Mesenchymal stem cell (in vitro differentiated cells and primary cell): ENCODE measurements at regions not wholly inside any gene's neighbourhood (a gene's known extent, or its start where the extent isn't known, plus 50 kb on each side); places are given as distances from the start of the nearest gene placed in this dataset.

Experiments used
- DNase-seq: peaks from one replicate; pipeline ENCODE4 v3.0.0-alpha.2; 2013
- H2AFZ ChIP-seq: one replicate; pipeline ENCODE4 v1.6.1; 2013; ENCODE audit warnings: low read depth, mild to moderate bottlenecking, control low read depth, inconsistent platforms, low read length, moderate library complexity
- H2AK5ac ChIP-seq: 2 replicates; pipeline ENCODE4 v1.6.1; 2013; ENCODE audit warnings: low read length, moderate library complexity, mild to moderate bottlenecking, inconsistent platforms; ENCODE audit not compliant: severe bottlenecking
- H2BK120ac ChIP-seq: one replicate; pipeline ENCODE4 v1.6.1; 2013; ENCODE audit warnings: low read depth, mild to moderate bottlenecking, inconsistent platforms, low read length, moderate library complexity
- H2BK12ac ChIP-seq, 2 experiments: one replicate each; pipeline ENCODE4 v1.6.1; 2013; ENCODE audit warnings: inconsistent platforms in 2 of 2, low read length in 2 of 2, mild to moderate bottlenecking in 2 of 2, moderate library complexity in 2 of 2, control low read depth in 1 of 2
- H2BK15ac ChIP-seq: one replicate; pipeline ENCODE4 v1.6.1; 2013; ENCODE audit warnings: mild to moderate bottlenecking, low read depth, inconsistent platforms; ENCODE audit not compliant: poor library complexity, severe bottlenecking
- H2BK5ac ChIP-seq: 2 replicates; pipeline ENCODE4 v1.6.1; 2013; ENCODE audit warnings: low read depth, mild to moderate bottlenecking, low read length, control low read depth, inconsistent platforms; ENCODE audit not compliant: poor library complexity, severe bottlenecking
- H3K14ac ChIP-seq, 2 experiments: one replicate each; pipeline ENCODE4 v1.6.1; 2013; ENCODE audit warnings: inconsistent platforms in 2 of 2, low read length in 2 of 2, control low read depth in 1 of 2, mild to moderate bottlenecking in 1 of 2, moderate library complexity in 1 of 2
- H3K18ac ChIP-seq, 2 experiments: one replicate each; pipeline ENCODE4 v1.6.1; 2013; ENCODE audit warnings: inconsistent platforms in 2 of 2, low read length in 2 of 2, control low read depth in 1 of 2, low read depth in 1 of 2, mild to moderate bottlenecking in 1 of 2
- H3K23ac ChIP-seq, 2 experiments: one replicate each; pipeline ENCODE4 v1.6.1; 2013; ENCODE audit warnings: inconsistent platforms in 2 of 2, low read length in 2 of 2, mild to moderate bottlenecking in 2 of 2, moderate library complexity in 2 of 2, control low read depth in 1 of 2
- H3K27ac ChIP-seq: 2 replicates; pipeline ENCODE4 v1.5.1; 2013; ENCODE audit warnings: mild to moderate bottlenecking, moderate library complexity, low read length, control low read depth, inconsistent platforms; ENCODE audit not compliant: poor library complexity, severe bottlenecking
- H3K27me3 ChIP-seq, 2 experiments: 2 replicates each; pipeline versions ENCODE4 v1.6.1 to v1.7.0; 2013; ENCODE audit warnings: low read length in 2 of 2, mild to moderate bottlenecking in 2 of 2, moderate library complexity in 2 of 2, control low read depth in 1 of 2, inconsistent platforms in 1 of 2; ENCODE audit not compliant: control insufficient read depth in 1 of 2, insufficient read depth in 1 of 2
- H3K36me3 ChIP-seq, 2 experiments: 2 replicates each; pipeline versions ENCODE4 v1.6.1 to v1.7.0; 2013; ENCODE audit warnings: low read length in 2 of 2, control low read depth in 1 of 2, inconsistent platforms in 1 of 2, low read depth in 1 of 2, mild to moderate bottlenecking in 1 of 2; ENCODE audit not compliant: insufficient read depth in 2 of 2, control insufficient read depth in 1 of 2
- H3K4ac ChIP-seq, 2 experiments: one replicate each; pipeline ENCODE4 v1.6.1; 2013; ENCODE audit warnings: inconsistent platforms in 2 of 2, low read length in 2 of 2, mild to moderate bottlenecking in 2 of 2, moderate library complexity in 2 of 2, control low read depth in 1 of 2, low read depth in 1 of 2
- H3K4me1 ChIP-seq: 2 replicates; pipeline ENCODE4 v1.6.1; 2013; ENCODE audit warnings: low read depth, low read length, control low read depth; ENCODE audit not compliant: control insufficient read depth, insufficient read depth
- H3K4me2 ChIP-seq: 2 replicates; pipeline ENCODE4 v1.6.1; 2013; ENCODE audit warnings: low read length, mild to moderate bottlenecking, inconsistent platforms; ENCODE audit not compliant: poor library complexity, severe bottlenecking
- H3K4me3 ChIP-seq, 2 experiments: 2 replicates each; pipeline versions ENCODE4 v1.5.1 to v1.7.0; 2013; ENCODE audit warnings: low read length in 2 of 2, mild to moderate bottlenecking in 2 of 2, control low read depth in 1 of 2, low read depth in 1 of 2; ENCODE audit not compliant: insufficient read depth in 1 of 2
- H3K79me1 ChIP-seq: replicated peaks from 2 replicates; pipeline ENCODE4 v1.6.1; 2013; ENCODE audit warnings: mild to moderate bottlenecking, control low read depth, low read length, inconsistent platforms; ENCODE audit not compliant: poor library complexity, severe bottlenecking
- H3K9ac ChIP-seq: 2 replicates; pipeline ENCODE4 v1.7.0; 2013; ENCODE audit warnings: mild to moderate bottlenecking, low read length, moderate library complexity
- H3K9me3 ChIP-seq: 2 replicates; pipeline ENCODE4 v1.7.0; 2013; ENCODE audit warnings: mild to moderate bottlenecking, low read length; ENCODE audit not compliant: control insufficient read depth
- H4K8ac ChIP-seq: one replicate; pipeline ENCODE4 v1.6.1; 2013; ENCODE audit warnings: inconsistent platforms, mild to moderate bottlenecking, low read length, moderate library complexity
- H4K91ac ChIP-seq: one replicate; pipeline ENCODE4 v1.6.1; 2013; ENCODE audit warnings: mild to moderate bottlenecking, low read length, inconsistent platforms
- WGBS: methylation state at CpG from one replicate; pipeline ENCODE4 v1.1.7; 2013; ENCODE audit warnings: mixed read lengths; 5-methylcytosine and 5-hydroxymethylcytosine counted together

- H3K14ac ChIP-seq, result no peak overlapping the region
- H3K18ac ChIP-seq, result no peak overlapping the region
- no peaks in the 10 kb centered on the region for H3K27me3 ChIP-seq
- no peak overlapping the region for H3K23ac ChIP-seq
- H3K4me3 ChIP-seq, result no peak overlapping the region
- H3K79me1 ChIP-seq, result no peaks in the 10 kb centered on the region
- peak overlapping the region; percentile 40 to 84 for H2BK12ac ChIP-seq
- no peaks in the 10 kb centered on the region for H3K9me3 ChIP-seq
- peak overlapping the region; percentile 2 for H4K91ac ChIP-seq
- no peaks in the 10 kb centered on the region for H3K36me3 ChIP-seq
- no peak for DNase-seq
- peak overlapping the region; percentile 1 for H2BK15ac ChIP-seq
- no peak overlapping the region for H2AK5ac ChIP-seq
- H2BK120ac ChIP-seq, result no peak overlapping the region
- H3K27ac ChIP-seq, result no peak overlapping the region
- no peak overlapping the region for H3K9ac ChIP-seq
- no peak overlapping the region for H2AFZ ChIP-seq
- H4K8ac ChIP-seq, result no peak overlapping the region
- 90% methylated on average over 3 of the region's 3 CpGs for WGBS
- H3K4me1 ChIP-seq, result no peaks in the 10 kb centered on the region
- H3K4ac ChIP-seq, result peak overlapping the region in 1 of 2 experiments; percentile 17
- no peak overlapping the region for H2BK5ac ChIP-seq
- H3K4me2 ChIP-seq, result no peak overlapping the region
Observed at GRCh38 chr4:128663325-128663724, 146.2 kb upstream of the JADE1 start.

- Histone ChIP-seq H3K9me3 (no peaks in the 10 kb centered on the region), H3K14ac (peak overlapping the region in 1 of 2 experiments; percentile 53), H3K23ac (no peak overlapping the region), H3K18ac (peak overlapping the region in 1 of 2 experiments; percentile 95), H2BK5ac (no peak overlapping the region), H3K4ac (peak overlapping the region in 1 of 2 experiments; percentile 81), H2BK120ac (no peak overlapping the region), H3K4me2 (no peak overlapping the region), H3K9ac (no peak overlapping the region), H3K36me3 (no peaks in the 10 kb centered on the region), H4K91ac (no peak overlapping the region), H4K8ac (peak overlapping the region; percentile 35), H3K79me1 (no peaks in the 10 kb centered on the region), H3K27ac (no peak overlapping the region), H2BK15ac (no peak overlapping the region), H2AK5ac (peak overlapping the region; percentile 33), H3K4me3 (no peak overlapping the region), H3K4me1 (no peaks in the 10 kb centered on the region), H2AFZ (no peak overlapping the region), H2BK12ac (peak overlapping the region; percentile 34 to 92), H3K27me3 (no peaks in the 10 kb centered on the region)
- no peak for DNase-seq
- 78% methylated on average over 6 of the region's 6 CpGs for WGBS
Observed at GRCh38 chr4:128661479-128661878, 148.0 kb upstream of the JADE1 start.

- DNase-seq, result peak; percentile 75
- Histone ChIP-seq H2AK5ac (no peak overlapping the region), H2BK12ac (peak overlapping the region in 1 of 2 experiments; percentile 61), H3K9ac (peak overlapping the region; percentile 8), H4K91ac (no peak overlapping the region), H3K4ac (peak overlapping the region in 1 of 2 experiments; percentile 44), H3K4me2 (no peak overlapping the region), H4K8ac (no peak overlapping the region), H3K4me3 (peak overlapping the region in 1 of 2 experiments; percentile 5), H3K23ac (no peak overlapping the region), H2BK15ac (no peak overlapping the region), H3K14ac (no peak overlapping the region), H3K36me3 (no peaks in the 10 kb centered on the region), H3K79me1 (no peaks in the 10 kb centered on the region), H2AFZ (no peak overlapping the region), H3K27me3 (no peaks in the 10 kb centered on the region), H3K27ac (no peak overlapping the region), H3K4me1 (no peaks in the 10 kb centered on the region), H2BK120ac (no peak overlapping the region), H2BK5ac (no peak overlapping the region), H3K9me3 (no peaks in the 10 kb centered on the region), H3K18ac (peak overlapping the region in 1 of 2 experiments; percentile 21)
- WGBS, result 60% methylated on average over 3 of the region's 3 CpGs
Observed at GRCh38 chr4:128660361-128661215, 148.9 kb upstream of the JADE1 start.

GRCh38 chr4:128658214-128658631, 151.3 kb upstream of the JADE1 start:
- Histone ChIP-seq H3K27ac (no peak overlapping the region), H3K14ac (no peak overlapping the region), H3K36me3 (no peaks in the 10 kb centered on the region), H2AFZ (no peak overlapping the region), H2BK12ac (peak overlapping the region; percentile 69 to 95), H2AK5ac (no peak overlapping the region), H3K18ac (peak overlapping the region; percentile 44 to 87), H2BK15ac (no peak overlapping the region), H2BK120ac (peak overlapping the region; percentile 54), H3K4me2 (no peak overlapping the region), H3K23ac (no peak overlapping the region), H3K79me1 (no peaks in the 10 kb centered on the region), H4K91ac (peak overlapping the region; percentile 40), H3K4me3 (no peak overlapping the region), H3K4ac (peak overlapping the region; percentile 68 to 96), H3K27me3 (no peaks in the 10 kb centered on the region), H3K4me1 (no peaks in the 10 kb centered on the region), H2BK5ac (no peak overlapping the region), H4K8ac (no peak overlapping the region), H3K9ac (no peak overlapping the region), H3K9me3 (peaks cover 12% of the 10 kb centered on the region)
- no peak for DNase-seq
- WGBS, result 95% methylated on average over 4 of the region's 4 CpGs
